Thyroid gland (tissue), 4 donors: ENCODE measurements at regions not wholly inside any gene's neighbourhood (a gene's known extent, or its start where the extent isn't known, plus 50 kb on each side); places are given as distances from the start of the nearest gene placed in this dataset.

Source experiments
- DNase-seq, 2 donors: peaks; one replicate each; pipeline ENCODE4 v3.0.0-alpha.2; 2019
- H3K27ac ChIP-seq, 3 donors: fragments of 200-600 bp; sonication (generic); 1 replicate in 2 of 3; 2 replicates in 1 of 3; pipeline ENCODE4 v1.5.1; 2016 to 2019; ENCODE audit warnings: mild to moderate bottlenecking in 1 of 3, moderate library complexity in 1 of 3
- H3K27me3 ChIP-seq: fragments of 200-600 bp; sonication (generic); one replicate; pipeline ENCODE4 v1.5.1; 2019
- H3K36me3 ChIP-seq, 2 donors: fragments of 200-600 bp; sonication (generic); one replicate each; pipeline ENCODE4 v1.5.1; 2016 to 2019
- H3K4me1 ChIP-seq, 2 donors: fragments of 200-600 bp; sonication (generic); one replicate each; pipeline ENCODE4 v1.5.1; 2017 to 2019
- H3K4me3 ChIP-seq, 3 donors: fragments of 200-600 bp; sonication (generic); replicated peaks in 1 of 3; 1 replicate in 2 of 3; 2 replicates in 1 of 3; pipeline ENCODE4 v1.5.1; 2016; ENCODE audit warnings: mild to moderate bottlenecking in 1 of 3
- H3K9me3 ChIP-seq: fragments of 200-600 bp; sonication (generic); one replicate; pipeline ENCODE4 v1.5.1; 2017
- POLR2A ChIP-seq, 2 donors: fragments of 450-650 bp; IDR thresholded peaks; one replicate each; pipeline ENCODE4 v1.6.1; 2017; ENCODE audit warnings: antibody characterized with exemption in 2 of 2, mild to moderate bottlenecking in 2 of 2, moderate library complexity in 1 of 2
- WGBS, 2 donors: methylation state at CpG; one replicate each; pipeline ENCODE4 v1.1.5; 2017; 5-methylcytosine and 5-hydroxymethylcytosine counted together
- intact Hi-C: fragments of 100-400 bp; cut with DNase I; formaldehyde crosslinking; loops from one replicate; pipeline ENCODE4 v1.15.1; 2023
- TF ChIP-seq, protein P1 (sequence below), 6 experiments: fragments of 200-600 bp in 3 of 6; fragments of 450-650 bp in 3 of 6; sonication (generic) in 3 of 6; IDR thresholded peaks; one replicate each; pipeline ENCODE4 v1.5.1; 2016 to 2019; ENCODE audit warnings: antibody characterized with exemption in 6 of 6, mild to moderate bottlenecking in 2 of 6, inconsistent platforms in 1 of 6, moderate library complexity in 1 of 6

DNA sequence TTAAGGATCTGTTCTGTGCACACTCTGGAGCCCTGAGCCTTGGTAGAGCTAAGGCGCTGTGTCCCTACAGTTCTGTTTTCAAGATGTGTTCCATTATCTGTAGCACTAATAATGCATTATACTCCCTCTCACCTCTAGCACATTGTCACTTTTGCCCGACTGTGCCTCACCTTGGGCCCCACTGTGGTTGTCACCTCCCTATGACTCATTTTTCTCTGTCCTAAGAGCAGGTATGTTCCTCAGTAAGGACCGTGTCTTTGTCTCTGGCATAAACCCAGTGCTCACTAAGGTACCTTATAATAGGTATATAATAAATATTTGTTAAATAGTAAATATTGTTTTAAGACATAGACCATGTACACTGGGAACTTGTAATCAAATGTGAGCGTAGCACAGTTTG lies 942.5 kb upstream of the CITED2 start:
- TF ChIP-seq, protein P1, sequence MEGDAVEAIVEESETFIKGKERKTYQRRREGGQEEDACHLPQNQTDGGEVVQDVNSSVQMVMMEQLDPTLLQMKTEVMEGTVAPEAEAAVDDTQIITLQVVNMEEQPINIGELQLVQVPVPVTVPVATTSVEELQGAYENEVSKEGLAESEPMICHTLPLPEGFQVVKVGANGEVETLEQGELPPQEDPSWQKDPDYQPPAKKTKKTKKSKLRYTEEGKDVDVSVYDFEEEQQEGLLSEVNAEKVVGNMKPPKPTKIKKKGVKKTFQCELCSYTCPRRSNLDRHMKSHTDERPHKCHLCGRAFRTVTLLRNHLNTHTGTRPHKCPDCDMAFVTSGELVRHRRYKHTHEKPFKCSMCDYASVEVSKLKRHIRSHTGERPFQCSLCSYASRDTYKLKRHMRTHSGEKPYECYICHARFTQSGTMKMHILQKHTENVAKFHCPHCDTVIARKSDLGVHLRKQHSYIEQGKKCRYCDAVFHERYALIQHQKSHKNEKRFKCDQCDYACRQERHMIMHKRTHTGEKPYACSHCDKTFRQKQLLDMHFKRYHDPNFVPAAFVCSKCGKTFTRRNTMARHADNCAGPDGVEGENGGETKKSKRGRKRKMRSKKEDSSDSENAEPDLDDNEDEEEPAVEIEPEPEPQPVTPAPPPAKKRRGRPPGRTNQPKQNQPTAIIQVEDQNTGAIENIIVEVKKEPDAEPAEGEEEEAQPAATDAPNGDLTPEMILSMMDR (IDR thresholded peaks at IDR 0.05), result no peak
- no peak for TF ChIP-seq POLR2A (IDR thresholded peaks at IDR 0.05)
- H3K4me1 ChIP-seq, result no peaks in the 10 kb centered on the region
- 96 to 99% methylated on average over 4 of the region's 4 CpGs for WGBS, 2 donors
- H3K36me3 ChIP-seq, result no peaks in the 10 kb centered on the region
- no peaks in the 10 kb centered on the region for H3K27me3 ChIP-seq
- no peak overlapping the region for H3K27ac ChIP-seq
- H3K4me3 ChIP-seq, result no peak overlapping the region
- intact Hi-C loops, result no loop called here
- H3K9me3 ChIP-seq, result no peaks in the 10 kb centered on the region
- DNase-seq, result no peak

DNA sequence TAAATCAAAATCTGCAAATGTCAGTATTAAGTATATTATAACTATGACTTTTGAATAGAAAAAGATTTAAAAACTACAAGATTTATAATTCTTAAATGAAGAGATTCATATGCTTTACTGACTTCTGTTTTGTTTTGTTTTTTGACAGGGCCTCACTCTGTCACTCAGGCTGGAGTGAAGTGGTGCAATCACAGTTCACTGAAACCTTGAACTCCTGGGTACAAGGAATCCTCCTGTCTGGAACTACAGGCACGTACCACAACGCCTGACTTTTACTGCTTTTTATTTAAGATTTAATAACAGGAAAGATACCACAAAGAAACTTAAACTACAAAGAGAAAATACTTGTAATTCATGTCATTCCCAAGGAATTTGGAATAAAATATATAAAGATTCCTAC lies 940.2 kb upstream of the CITED2 start:
- no peaks in the 10 kb centered on the region for H3K36me3 ChIP-seq
- no peaks in the 10 kb centered on the region for H3K4me1 ChIP-seq
- H3K27me3 ChIP-seq, result no peaks in the 10 kb centered on the region
- H3K9me3 ChIP-seq, result no peaks in the 10 kb centered on the region
- TF ChIP-seq, protein P1 (IDR thresholded peaks at IDR 0.05), result no peak
- TF ChIP-seq POLR2A (IDR thresholded peaks at IDR 0.05), result no peak
- H3K27ac ChIP-seq, result no peak overlapping the region
- no peak for DNase-seq
- WGBS, 2 donors, result 56 to 62% methylated on average over 2 of the region's 2 CpGs
- no peak overlapping the region for H3K4me3 ChIP-seq
- intact Hi-C loops, result no loop called here

DNA sequence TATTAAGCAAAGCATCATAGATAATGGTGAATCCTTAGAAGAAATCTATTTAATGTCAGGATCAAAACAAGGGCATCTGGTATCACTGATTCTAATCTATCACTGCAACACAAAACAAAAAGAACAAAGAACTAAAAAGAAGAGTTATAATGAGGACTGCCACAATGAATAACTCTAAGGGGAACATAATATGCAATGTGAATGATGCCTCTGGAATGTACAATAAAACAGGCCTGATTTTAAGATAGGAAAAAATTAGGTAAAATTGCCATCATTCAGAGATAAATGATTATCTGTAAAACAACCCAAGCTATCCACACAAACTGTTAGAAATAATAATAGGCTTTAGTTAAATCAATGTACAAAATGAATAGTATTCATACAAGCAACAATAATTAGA lies 936.7 kb upstream of the CITED2 start:
- Histone ChIP-seq H3K36me3 (no peaks in the 10 kb centered on the region), H3K4me3 (no peak overlapping the region), H3K27ac (no peak overlapping the region), H3K9me3 (no peaks in the 10 kb centered on the region), H3K27me3 (no peaks in the 10 kb centered on the region), H3K4me1 (no peaks in the 10 kb centered on the region)
- DNase-seq, result no peak
- intact Hi-C loops, result no loop called here
- TF ChIP-seq, protein P1 (IDR thresholded peaks at IDR 0.05), result no peak
- TF ChIP-seq POLR2A (IDR thresholded peaks at IDR 0.05), result no peak

DNA sequence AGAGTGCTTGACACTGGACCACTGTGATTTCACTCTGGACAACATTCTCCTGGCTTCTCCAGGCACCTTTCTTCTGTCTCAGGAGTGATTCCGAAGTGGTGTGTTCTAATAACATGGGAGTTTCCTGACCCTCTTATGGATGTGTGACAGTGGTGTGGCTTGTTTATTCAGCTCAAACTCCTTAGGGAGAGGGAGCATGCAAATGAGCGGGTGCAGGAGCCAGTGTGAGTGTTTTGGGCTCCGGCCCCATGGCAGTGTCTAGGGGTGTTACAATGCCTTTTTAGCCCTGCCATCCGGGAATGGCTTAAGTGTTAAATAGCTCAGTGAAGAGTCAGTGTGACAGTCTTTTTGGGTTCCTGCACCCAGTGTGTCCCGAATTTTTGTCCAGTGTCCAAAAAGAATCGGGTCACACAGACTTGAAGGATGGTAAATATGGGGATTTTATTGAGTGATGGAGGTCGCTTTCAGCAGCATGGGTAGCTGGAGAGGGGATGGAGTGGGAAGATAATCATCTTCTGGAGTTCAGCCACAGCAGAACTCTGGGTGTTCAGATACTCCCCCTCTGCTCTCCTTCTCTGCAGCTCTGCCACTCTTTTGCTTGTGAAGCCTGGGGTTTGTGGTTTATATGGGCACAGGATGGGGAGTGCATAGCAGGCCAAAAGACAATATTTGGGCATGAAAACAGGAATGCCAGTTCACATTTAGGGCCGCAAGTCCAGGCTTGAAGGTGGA lies 928.9 kb upstream of the CITED2 start:
- no peaks in the 10 kb centered on the region for H3K27me3 ChIP-seq
- H3K4me1 ChIP-seq, result peaks cover 0 to 16% of the 10 kb centered on the region in 2 donors
- peak; percentile 42 to 48 for DNase-seq
- 51 to 67% methylated on average over 8 of the region's 8 CpGs for WGBS, 2 donors
- peak overlapping the region in 1 of 3 donors; percentile 13 for H3K27ac ChIP-seq
- intact Hi-C loops, result no loop called here
- H3K9me3 ChIP-seq, result no peaks in the 10 kb centered on the region
- H3K4me3 ChIP-seq, result no peak overlapping the region
- TF ChIP-seq, protein P1 (IDR thresholded peaks at IDR 0.05), result no peak
- no peak for TF ChIP-seq POLR2A (IDR thresholded peaks at IDR 0.05)
- no peaks in the 10 kb centered on the region for H3K36me3 ChIP-seq

GRCh38 chr6:140300331-140300730 lies 925.9 kb upstream of the CITED2 start:
- 91 to 97% methylated on average over 1 of the region's 1 CpG for WGBS, 2 donors
- peaks cover 0 to 16% of the 10 kb centered on the region in 2 donors for H3K4me1 ChIP-seq
- no peaks in the 10 kb centered on the region for H3K36me3 ChIP-seq
- no peak overlapping the region for H3K4me3 ChIP-seq
- H3K27ac ChIP-seq, result no peak overlapping the region
- no peak for DNase-seq
- no peak for TF ChIP-seq POLR2A (IDR thresholded peaks at IDR 0.05)
- TF ChIP-seq, protein P1 (IDR thresholded peaks at IDR 0.05), result no peak
- H3K9me3 ChIP-seq, result no peaks in the 10 kb centered on the region
- intact Hi-C loops, result no loop called here
- H3K27me3 ChIP-seq, result no peaks in the 10 kb centered on the region
